ENCODE measurements at regions not wholly inside any gene's neighbourhood (a gene's known extent, or its start where the extent isn't known, plus 50 kb on each side); places are given as distances from the start of the nearest gene placed in this dataset.

DNA sequence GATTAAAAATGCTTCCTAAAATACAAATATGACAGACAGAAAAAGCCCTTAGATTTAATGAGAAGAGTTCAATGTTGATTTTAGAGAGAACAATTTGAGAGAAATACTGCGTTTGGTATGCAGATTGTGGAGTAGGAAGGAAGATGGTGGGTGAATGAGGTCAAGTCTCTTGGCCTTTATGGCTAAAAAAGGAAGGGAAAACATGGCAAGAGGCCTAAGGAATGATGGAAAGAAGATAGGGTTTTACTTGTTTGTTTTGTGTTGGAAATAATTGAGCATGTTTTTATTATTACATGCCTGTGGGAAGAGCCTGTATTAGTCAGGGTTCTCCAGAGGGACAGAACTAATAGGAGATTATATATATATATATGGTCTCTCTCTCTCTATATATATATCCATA is 318.1 kb downstream of the TRIB2 start:
- H3K27me3 ChIP-seq (ENCODE audit: control insufficient read depth in 1 of 2, insufficient read depth in 2 of 2, low read length in 2 of 2): no peaks in the 10 kb centered on the region; a peak in 1 of 5 replicates
- H3K79me2 ChIP-seq (ENCODE audit: insufficient read depth, low read length): no peaks in the 10 kb centered on the region
- no peak overlapping the region for H3K27ac ChIP-seq (ENCODE audit: extremely low read length, insufficient read depth, low read length)
- no peak overlapping the region for H3K9ac ChIP-seq (ENCODE audit: insufficient read depth, low read depth, low read length)
- ChIA-PET POLR2A (no interaction called here), CTCF (ENCODE audit: low intra/inter-chr PET ratio, low total read pairs) (no interaction called here)
- H3K9me3 ChIP-seq (ENCODE audit: low read length): no peaks in the 10 kb centered on the region
- 5% methylated on average over 1 of the region's 1 CpG for WGBS (ENCODE audit: low lambda C conversion rate)
- H3K4me3 ChIP-seq (replicated peaks in 1 of 3; ENCODE audit: insufficient read depth in 1 of 3, low read depth in 2 of 3, low read length in 3 of 3): no peak overlapping the region
- H3K4me2 ChIP-seq (ENCODE audit: low read depth, low read length): no peak overlapping the region
- intact Hi-C loops (cut with micrococcal nuclease; ENCODE audit: unreplicated experiment): no loop called here
- no peak for ATAC-seq
- BruUV-seq (replicated peaks): no TSS peak
- H3K4me1 ChIP-seq (ENCODE audit: insufficient read depth, low read length): no peaks in the 10 kb centered on the region
- no peak for DNase-seq (ENCODE audit: low spot score)
- FAIRE-seq: no peak
- no peaks in the 10 kb centered on the region for H4K20me1 ChIP-seq (ENCODE audit: insufficient read depth, low read length)
- in situ Hi-C loops (cut with HindIII; ENCODE audit: extremely low pct_ligation_motif_present, low pct_unique_long_range_greater_than_20kb): no loop called here
- H2AFZ ChIP-seq (ENCODE audit: low read length): no peak overlapping the region
- H3K36me3 ChIP-seq (replicated peaks in 1 of 2; ENCODE audit: control insufficient read depth in 1 of 2, insufficient read depth in 2 of 2, low read length in 2 of 2): no peaks in the 10 kb centered on the region
- TF ChIP-seq FOXK2 (IDR thresholded peaks at IDR 0.05) (no peak), FOXC1 (CRISPR knock-in tag; IDR thresholded peaks at IDR 0.05; ENCODE audit: borderline replicate concordance) (no peak), HNF1B (CRISPR knock-in tag; IDR thresholded peaks at IDR 0.05) (no peak), ZNF10 (CRISPR knock-in tag; IDR thresholded peaks at IDR 0.05; ENCODE audit: borderline replicate concordance, low read depth) (no peak), ZNF792 (CRISPR knock-in tag; IDR thresholded peaks at IDR 0.05) (no peak), HMG20A (CRISPR knock-in tag; IDR thresholded peaks at IDR 0.05; ENCODE audit: borderline replicate concordance) (no peak), ZKSCAN1 (IDR thresholded peaks at IDR 0.05; ENCODE audit: low read length) (no peak), ZBTB14 (CRISPR knock-in tag; IDR thresholded peaks at IDR 0.05) (no peak), ZGPAT (CRISPR knock-in tag; IDR thresholded peaks at IDR 0.05) (no peak), PRDM4 (CRISPR knock-in tag; IDR thresholded peaks at IDR 0.05; ENCODE audit: borderline replicate concordance) (no peak)
- TF ChIP-seq, protein P1, sequence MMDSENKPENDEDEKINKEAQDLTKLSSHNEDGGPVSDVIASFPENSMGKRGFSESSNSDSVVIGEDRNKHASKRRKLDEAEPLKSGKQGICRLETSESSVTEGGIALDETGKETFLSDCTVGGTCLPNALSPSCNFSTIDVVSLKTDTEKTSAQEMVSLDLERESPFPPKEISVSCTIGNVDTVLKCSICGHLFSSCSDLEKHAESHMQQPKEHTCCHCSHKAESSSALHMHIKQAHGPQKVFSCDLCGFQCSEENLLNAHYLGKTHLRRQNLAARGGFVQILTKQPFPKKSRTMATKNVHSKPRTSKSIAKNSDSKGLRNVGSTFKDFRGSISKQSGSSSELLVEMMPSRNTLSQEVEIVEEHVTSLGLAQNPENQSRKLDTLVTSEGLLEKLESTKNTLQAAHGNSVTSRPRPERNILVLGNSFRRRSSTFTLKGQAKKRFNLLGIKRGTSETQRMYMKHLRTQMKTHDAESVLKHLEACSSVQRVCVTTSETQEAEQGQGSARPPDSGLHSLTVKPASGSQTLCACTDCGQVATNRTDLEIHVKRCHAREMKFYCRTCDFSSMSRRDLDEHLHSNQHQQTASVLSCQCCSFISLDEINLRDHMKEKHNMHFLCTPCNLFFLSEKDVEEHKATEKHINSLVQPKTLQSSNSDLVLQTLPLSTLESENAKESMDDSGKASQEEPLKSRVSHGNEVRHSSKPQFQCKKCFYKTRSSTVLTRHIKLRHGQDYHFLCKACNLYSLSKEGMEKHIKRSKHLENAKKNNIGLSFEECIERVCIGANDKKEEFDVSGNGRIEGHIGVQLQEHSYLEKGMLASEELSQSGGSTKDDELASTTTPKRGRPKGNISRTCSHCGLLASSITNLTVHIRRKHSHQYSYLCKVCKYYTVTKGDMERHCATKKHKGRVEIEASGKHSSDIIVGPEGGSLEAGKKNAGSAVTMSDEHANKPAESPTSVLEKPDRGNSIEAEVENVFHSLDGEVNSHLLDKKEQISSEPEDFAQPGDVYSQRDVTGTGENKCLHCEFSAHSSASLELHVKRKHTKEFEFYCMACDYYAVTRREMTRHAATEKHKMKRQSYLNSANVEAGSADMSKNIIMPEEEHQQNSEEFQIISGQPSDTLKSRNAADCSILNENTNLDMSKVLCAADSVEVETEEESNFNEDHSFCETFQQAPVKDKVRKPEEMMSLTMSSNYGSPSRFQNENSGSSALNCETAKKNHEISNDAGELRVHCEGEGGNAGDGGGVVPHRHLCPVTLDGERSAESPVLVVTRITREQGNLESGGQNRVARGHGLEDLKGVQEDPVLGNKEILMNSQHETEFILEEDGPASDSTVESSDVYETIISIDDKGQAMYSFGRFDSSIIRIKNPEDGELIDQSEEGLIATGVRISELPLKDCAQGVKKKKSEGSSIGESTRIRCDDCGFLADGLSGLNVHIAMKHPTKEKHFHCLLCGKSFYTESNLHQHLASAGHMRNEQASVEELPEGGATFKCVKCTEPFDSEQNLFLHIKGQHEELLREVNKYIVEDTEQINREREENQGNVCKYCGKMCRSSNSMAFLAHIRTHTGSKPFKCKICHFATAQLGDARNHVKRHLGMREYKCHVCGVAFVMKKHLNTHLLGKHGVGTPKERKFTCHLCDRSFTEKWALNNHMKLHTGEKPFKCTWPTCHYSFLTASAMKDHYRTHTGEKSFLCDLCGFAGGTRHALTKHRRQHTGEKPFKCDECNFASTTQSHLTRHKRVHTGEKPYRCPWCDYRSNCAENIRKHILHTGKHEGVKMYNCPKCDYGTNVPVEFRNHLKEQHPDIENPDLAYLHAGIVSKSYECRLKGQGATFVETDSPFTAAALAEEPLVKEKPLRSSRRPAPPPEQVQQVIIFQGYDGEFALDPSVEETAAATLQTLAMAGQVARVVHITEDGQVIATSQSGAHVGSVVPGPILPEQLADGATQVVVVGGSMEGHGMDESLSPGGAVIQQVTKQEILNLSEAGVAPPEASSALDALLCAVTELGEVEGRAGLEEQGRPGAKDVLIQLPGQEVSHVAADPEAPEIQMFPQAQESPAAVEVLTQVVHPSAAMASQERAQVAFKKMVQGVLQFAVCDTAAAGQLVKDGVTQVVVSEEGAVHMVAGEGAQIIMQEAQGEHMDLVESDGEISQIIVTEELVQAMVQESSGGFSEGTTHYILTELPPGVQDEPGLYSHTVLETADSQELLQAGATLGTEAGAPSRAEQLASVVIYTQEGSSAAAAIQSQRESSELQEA (CRISPR knock-in tag; IDR thresholded peaks at IDR 0.05; ENCODE audit: not compliant biosample characterization): no peak

All from HepG2 (cell line).